ENCODE measurements at regions not wholly inside any gene's neighbourhood (a gene's known extent, or its start where the extent isn't known, plus 50 kb on each side); places are given as distances from the start of the nearest gene placed in this dataset.

DNA sequence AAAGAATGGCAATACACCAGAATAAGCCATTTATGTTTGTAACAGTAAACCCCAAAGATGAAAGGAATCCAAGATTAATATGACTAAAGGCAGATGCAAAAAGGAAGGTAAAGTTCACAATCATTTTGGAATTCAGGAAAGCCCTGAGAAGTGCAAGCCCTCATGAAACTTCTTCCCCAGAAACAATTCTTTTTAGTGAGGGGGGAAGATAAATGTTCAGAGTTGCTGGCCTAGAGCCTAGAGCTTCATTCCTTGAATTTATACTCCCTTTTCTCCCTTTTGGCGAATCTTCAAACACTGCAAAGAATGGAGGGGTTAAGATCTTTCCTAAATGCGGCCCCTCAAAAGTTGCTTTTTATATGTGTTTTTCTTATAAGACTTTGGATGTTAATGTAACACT, 368.8 kb downstream of the MEIS1 start:
- no peak for DNase-seq

DNA sequence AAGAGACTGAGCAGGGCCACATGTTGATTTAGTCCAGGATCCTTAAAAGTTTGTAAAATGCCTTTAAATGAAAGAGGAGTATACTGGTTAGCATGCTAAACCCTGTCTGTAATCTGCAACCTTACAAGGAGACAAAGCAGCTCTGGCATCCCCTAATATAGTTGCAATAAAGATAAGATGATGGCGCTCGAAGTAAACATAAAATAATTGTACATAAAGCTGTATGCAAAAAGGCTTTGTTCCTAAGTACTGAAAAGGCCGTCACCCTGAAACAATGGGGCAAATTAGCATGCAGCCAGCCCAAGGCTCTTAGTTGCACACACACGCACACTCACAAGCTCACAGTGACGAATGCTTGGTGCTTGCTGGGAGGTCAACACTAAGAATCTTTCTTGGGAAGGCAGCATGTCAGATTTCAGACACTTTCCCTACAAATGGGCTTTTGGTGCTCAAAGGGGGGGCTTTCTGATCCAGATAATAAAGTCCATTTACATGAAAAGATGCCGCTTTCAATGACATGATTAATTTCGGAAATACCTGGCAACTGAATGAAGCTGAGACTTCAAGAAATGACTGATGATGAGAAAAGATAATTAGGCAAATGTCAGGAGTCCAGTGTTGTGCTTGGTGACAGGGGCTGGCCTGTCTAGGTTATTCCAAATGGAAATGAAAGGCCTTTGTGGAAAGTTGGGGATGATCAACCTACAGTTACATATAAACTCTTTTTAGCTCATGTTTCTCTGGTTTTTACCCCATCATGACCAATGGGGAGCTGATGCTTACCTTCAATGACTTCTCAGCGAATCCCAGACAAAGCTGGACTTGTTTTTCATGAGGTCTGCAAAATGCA, 370.3 kb downstream of the MEIS1 start:
- DNase-seq: no peak

DNA sequence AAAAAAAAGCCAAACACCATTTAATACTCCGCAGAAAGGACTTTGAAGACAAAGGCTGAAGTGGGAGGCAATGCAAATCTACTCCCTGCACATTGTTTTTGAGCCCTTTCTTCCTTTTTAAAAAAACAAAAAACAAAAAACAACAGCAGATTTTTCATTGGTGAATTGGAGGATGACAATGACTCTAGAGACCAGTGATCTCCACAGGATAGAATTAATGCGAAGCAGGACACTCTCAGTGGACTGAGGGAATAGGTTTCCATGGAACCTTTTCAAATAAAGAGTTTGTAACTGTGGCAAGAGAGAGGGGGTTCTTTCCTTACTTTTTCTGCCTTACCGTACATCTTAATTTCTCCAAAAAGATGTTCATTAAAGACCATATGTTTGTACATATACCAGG, 371.0 kb downstream of the MEIS1 start:
- no peak for DNase-seq

DNA sequence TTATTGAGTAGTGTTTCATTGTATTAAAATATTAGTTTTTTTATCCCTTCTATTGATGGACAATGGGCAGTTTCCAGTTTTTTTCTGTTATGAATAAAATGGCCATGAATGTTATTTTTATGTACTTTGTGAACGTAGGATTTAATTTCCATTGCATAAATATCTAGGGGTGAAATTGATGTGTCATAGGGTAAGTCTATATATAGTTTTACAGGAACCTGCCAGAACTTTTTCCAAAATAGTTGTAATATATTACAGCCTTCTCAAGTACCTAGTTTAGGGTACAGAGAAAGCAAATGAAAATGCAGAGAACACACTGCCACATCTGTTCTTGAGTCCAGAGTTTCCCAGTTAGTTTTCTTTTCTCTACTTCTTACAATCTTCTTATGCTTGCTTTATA, 378.6 kb downstream of the MEIS1 start:
- DNase-seq: no peak

DNA sequence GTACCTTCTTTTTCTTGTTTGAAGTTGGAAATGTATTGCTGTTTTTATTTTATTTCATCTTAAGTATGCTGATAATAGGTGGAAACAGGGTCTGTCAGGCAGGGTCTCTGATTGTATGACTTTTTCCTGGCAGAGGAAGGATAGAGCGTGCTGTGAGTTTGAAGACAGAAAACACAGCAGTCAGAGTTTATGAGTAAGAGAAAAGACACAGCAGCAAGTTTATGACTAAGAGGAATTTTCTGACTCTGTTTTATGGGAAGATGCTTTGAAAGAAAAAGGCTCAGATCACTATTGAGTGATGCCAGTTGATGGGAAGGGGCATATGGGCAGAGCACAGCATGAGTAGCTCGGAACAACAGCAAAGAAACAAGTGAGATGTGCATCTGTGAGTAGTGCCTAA, 379.1 kb downstream of the MEIS1 start:
- DNase-seq: no peak

DNA sequence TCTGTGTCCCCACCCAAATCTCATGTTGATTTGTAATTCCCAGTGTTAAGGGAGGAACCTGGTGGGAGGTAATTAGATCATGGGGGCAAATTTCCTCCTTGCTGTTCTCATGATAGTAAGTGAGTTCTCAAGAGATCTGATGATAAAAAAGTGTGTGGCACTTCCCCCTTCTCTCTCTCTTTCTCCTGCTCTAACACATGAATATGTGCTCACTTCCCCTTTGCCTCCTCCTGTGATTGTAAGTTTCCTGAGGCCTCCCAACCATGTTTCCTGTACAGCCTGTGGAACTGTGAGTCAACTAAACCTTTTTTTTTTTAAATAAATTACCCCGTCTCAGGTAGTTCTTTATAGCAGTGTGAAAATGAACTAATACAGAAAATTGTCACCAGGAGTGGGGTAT, 380.0 kb downstream of the MEIS1 start:
- no peak for DNase-seq

DNA sequence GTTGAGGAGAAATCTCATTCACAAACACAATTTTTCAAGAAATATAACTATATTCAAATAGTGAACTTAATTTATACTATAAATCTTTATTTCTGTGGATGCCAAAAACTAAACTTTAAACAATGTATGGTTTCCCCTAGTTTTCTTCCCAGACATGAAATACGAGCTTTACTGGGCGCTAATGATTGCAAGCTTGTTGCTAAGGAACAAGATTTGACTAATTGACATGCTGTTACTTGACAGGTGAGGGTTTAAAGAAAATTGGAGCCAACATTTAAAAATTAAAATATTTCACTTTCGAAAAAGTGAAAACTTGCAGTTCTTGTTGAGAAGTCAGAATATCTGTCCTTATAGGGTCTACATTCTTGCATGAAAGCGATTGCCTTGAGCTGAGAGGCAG, 381.0 kb downstream of the MEIS1 start:
- no peak for DNase-seq

DNA sequence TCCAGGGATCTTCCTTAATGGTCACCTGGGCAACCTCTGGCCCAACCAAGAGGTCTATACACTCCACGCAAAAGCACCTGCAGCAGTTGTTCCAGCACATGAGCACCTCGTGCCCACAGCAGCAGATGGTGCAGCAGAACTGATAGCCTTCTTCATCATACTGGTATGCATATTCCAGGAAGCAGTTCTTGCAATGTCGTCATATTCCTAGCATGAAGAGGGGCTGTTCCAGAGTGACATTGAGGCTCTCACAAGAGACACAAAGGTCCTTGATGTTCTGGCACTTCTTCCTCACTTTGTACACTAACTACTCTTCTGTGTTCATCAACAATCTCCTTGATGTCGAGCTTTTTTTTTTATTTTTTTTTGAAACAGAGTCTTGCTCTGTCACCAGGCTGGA, 386.2 kb downstream of the MEIS1 start:
- no peak for DNase-seq

DNA sequence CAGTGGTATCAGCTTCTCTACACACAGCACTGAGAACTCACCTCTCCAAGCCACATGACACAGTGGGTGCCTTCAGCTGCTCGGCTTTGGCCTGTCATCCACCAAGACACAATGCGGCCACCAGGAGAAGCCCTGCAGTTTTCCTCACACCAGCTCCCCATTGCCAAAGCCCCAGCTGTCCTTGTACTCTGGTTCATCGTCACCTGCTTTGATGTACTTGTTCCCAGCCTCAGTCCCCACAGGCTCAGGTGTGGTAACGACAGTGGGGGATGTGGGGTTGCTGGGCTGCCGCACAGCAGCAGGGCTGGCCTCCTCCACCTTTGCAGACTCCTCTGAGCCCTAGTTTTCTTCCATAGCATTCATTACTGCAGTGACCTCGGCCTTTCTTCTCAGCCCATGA, 387.3 kb downstream of the MEIS1 start:
- DNase-seq: no peak

DNA sequence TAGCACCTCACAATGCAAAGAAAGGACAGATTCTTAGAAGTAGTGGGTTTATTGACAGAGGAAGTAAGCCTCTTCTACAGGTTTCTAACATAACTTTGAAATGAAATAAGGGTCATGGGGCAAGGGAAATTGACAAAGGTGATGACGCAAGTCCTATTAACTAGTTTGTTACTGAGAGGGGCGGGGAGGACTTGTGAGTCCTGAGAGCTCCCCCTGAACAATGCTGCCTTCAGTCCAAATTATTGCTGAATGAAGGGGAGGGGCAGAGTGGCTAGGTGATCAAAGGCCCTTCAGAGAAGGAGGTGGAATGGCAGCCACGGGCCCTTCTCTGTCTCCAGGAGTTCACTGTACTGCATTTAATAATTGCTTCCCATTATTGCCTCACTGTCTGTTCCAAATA, 390.0 kb downstream of the MEIS1 start:
- DNase-seq: no peak

DNA sequence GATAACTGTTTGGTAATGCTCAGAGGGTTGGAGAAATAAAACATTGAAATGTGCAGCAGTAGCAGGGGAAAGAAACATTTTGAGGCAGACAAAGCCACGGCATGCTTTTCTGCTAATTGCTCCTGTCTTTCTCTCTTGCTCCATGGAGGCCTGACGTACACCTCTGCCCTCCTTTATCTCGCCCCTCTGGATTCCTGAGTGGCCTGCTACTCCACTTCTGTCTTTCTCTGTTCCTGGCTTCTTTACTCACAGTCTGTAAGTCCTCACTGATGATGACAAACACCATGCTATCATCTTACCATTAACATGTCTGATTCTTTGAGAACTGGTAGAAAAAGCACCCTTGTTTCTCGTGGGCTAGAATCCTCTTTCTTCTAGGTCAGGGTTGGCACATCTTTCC, 392.9 kb downstream of the MEIS1 start:
- DNase-seq: no peak

DNA sequence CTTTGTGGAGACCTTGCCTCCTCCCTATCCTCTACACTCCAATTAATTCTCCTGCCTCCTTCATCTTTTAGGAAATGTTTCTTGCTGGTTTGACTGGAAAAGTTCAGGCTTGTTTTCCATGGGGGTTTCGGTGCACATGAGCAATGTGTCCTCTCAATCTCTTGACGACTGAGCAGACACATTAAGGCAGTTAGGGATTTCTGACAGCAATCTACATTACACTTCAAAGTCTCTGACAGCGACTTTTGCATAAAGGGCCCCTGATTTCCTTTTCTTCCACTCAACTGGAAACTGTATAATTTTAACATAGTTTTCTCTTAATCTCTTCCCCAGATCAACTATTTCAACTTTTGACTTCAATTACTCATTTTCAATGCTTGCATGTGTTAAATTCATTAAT, 394.0 kb downstream of the MEIS1 start:
- no peak for DNase-seq

DNA sequence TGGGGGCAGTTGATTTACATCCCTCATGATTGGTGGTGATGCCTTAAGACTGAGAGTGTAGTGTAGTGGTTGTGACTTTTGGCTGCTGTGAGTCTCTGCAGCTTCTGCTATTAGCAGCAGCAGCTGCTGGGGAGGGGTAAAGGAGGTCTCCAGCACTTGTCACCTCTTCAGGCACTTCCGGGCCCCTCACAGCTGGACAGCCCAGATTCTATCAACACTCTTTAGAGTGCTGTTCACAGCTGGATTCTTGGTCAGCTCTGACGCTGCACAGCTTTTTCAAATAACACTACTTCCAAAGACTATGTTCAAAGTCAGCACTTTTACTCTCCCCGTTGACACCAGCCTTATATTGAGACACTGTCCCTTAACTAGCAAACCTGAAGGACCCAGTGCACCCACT, 396.0 kb downstream of the MEIS1 start:
- DNase-seq: no peak

DNA sequence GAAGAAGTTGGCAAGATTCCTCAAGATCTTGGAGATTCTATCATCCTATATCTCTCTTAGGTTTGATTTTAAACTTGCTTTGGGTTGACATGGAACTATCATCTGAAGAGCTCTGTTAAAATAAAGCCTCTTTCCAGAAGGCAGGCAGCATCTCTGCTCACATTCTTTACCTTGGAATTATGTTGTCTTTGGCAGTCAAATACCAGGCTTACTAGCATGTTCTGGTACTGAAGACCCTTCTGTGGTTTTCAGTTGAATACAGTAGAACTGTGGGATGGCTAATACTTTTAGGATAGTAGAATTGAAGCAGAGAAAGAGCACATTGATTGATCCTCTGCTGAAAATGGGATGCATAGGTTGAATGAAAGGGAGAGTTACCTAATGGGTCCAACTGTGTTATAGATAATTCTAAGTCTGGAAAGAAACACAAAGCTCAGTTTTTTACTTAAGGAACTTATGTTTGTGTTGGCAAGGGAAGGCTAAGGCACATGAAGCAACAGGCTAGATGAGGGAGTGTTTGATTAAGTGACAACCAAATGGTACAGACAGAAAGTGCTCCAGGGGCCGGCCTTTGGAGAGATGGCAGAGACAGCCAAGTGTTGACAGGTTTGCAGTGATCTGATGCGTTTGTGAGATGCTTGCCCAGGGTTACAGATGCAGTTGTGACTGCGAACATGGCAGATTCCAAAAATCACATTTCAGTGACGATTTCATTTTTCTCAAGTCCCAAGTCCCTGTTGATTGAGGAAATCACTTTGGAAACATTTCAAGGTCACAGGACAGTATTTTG, 397.9 kb downstream of the MEIS1 start:
- DNase-seq: no peak

DNA sequence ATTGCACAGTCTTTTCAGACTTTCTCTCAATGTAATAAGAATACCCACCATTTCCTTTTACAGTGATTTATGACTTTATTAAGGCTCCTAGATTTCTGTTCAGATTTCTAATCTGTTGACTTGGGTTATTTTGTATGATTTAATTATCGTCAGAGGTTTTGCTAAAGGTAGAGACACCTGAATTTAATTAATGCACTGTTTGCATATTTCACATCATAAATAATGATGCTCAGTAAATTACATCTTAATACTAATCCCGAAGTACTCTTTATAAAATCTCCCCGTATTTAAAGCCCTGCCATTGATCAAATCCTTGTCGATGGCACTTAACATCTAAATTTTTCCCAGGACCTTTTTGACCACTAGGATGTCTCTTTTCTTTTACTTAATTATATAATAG, 399.9 kb downstream of the MEIS1 start:
- DNase-seq: no peak

DNA sequence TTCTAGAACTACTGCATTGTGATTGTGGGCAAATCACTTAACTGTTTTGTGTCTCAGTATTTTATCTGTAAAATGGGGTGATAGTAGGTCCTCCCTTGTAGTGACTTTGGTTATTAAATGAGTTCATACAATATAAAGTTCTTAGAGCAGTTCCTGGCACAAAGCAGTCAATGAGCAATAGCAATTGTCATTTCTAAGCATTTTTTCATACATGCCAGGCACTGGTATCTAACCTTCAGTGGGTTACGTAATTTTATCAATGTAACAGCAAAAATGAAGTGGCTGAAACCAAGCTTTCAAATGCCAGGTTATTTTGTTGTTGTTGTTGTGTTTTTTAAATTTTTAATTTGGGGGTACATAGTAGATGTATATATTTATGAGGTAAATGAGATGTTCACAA, 401.9 kb downstream of the MEIS1 start:
- DNase-seq: no peak

DNA sequence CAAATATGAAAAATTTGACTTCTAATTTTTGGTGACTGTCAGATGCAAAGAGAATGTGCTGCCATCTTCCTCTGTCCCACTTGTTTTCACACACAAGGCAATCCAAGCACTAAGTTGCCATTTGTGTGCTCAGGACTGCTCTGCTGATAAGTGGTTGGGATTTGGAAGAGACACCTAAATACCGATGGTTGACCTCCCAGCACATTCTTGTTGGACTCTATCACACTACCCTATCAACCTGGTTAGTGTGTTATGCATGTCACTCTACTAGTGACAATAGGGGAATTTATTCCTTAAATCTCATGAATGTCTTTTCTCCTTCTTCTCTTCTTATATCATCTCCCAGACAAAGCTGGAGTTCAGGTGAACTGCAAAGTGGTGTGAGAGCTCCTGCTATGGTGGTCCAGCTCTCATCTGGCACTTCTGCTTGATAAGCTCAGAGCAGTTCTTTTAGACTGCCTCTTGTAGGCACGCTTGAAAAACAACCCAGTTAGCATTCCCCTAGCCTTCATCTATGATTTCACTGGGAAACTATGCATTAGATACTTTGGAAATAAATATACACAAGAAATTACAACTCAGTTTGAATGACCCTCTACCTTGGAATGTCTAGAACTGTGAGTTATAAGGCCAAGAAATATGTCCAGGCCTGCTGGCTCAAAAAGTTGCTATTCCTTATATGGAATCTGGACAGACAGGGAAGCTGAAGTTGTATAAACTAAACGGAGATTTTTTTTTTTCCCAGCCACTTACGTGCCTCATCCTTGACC, 404.8 kb downstream of the MEIS1 start:
- DNase-seq: no peak

DNA sequence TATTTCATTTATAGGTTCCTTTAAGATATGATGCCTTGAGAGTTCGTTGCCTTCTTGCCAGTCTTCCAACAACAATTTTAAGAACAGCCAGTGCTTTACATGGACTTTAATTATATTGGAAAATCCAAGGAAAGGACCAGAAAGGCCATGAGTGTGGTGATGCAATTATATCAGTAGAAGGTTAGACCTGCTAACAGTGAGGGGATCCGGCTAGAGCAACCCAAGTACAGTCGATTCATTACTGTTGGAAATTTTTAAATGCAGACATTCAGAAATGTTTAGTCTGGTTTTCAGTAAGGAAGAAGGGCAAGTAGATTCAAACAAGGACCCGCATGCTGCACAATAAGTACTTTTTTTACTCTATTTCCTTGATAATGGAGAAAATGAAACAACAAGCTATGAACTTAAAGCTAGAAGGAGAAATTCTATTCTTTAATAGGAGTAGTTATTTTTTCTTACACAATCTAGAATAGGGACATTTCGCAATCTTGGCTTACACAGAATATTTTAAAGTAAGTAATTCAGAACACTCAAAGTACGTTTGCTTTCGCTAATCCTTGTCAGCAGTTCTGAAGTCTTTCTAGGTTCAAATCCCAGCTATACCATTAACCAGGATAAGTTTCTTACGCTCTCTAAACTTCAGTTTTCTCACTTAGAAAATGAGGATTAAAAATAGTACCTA, 405.5 kb downstream of the MEIS1 start:
- DNase-seq: no peak

DNA sequence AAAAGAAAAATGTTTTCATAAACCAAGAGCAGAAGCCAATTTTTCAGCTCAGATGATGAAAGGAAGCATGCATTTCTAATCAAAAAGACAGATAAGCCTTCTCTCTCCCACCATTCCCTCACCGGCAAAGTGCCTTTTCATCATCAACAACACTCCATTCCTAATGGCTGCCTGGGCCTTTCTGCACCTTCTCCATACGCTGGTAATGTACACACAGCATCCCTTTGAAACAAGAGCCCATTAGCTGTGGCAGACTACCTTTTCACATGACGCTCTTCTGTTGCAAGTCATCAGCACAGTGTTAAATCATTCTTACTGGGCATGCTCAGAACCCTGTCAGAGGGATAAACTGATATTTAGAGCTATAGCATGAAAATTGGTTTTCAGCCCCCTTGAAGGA, 408.9 kb downstream of the MEIS1 start:
- DNase-seq: no peak

DNA sequence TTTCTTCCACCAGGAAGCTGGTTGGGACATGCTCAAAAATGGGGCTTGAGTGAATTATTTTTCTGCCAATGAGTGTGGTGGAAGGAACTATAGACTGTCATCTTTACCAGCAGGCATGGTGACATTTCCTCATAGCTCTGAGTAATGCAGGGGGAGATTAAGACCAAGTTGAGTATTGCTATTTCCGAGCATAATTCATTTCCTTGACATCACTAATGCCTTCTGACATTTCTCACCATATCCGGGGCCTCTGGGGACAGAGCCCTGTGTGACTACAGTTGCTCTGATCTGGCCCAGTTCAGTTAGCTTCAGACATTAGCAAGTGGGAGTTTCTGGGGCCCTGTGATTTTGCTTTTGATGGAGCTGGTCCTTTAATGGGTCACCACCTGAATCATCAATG, 410.4 kb downstream of the MEIS1 start:
- no peak for DNase-seq

DNA sequence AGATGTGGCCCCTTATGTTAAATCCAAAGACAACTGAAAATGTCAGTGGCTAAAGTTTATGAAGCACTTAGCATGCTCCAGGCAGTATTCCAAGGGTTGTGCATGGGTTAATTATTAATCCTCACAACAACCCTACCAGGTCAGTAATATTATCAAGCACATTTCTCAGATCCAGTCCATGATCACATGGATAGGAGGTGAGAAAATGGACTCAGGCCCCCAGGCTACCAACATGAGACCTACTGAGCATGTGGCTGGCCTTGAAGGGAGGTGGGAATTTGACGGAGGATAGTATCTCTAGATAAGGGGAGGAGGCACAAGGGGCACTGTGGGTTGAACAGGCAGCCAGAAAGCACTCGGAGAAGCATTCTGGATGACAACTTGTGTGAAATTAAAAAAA, 412.0 kb downstream of the MEIS1 start:
- DNase-seq: no peak

DNA sequence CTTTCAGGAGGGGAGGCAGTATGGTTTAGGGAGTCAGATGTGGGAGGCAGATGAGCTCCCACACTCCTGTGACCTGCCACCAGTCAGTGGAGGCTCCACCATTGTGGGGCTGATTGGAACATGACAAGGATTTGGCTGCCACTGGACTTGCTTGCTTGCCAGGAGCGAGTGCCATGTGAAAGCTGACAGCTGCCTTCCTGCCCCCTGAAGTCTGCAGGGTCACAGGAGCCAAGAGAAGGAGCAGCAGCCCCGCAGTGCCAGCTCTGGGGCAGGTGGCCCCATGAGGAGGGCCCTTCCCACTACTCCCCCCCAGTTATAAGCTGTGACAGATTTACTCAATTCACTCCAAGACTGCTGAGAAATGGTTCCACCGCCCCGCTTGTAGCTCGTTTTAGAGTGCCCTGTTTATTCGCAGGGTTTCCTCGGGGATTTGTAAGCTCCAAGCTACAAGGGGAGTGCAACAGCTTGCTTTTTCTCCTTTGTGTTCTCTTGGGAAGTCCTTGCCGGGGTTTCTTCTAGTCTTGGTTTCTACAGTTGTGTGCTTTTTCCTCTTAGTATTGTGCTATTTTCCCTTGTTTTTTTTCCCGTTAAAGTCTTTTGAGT, 414.3 kb downstream of the MEIS1 start:
- DNase-seq: no peak

DNA sequence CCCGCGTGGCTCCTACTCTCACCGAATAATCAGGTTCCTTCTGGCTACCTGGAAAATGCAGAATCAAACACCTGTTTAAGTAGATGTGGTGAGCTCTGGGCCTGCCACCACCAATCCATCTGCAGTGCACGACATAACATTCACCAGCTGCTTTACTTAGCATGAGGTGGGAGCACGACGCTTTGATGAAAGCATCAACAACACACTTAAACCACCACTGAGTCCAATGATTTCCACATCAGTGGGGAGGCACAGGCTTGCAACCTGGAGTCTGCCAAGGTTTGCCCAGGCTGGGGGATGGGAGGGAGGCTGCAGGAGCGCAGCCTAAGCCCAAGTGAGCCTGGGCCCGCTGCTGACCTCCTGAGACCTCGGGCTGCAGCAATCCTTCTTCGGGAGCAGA, 415.5 kb downstream of the MEIS1 start:
- no peak for DNase-seq
